K562 (cell line): ENCODE measurements at regions not wholly inside any gene's neighbourhood (a gene's known extent, or its start where the extent isn't known, plus 50 kb on each side); places are given as distances from the start of the nearest gene placed in this dataset.

ENCODE experiments used
- ATAC-seq: fragments of 200-7000 bp; cut with Tn5 transposase; 3 replicates; pipeline ENCODE4 v1.9.1; 2020; ENCODE audit warnings: moderate library complexity
- BruUV-seq: library from RNA; stranded (reverse); fragments of 400-500 nt; replicated peaks from 2 replicates; lab custom pipeline; 2021; lab: Mats Ljungman, UMichigan
- CTCF ChIA-PET: fragments of 300-600 bp; formaldehyde crosslinking; extraction: SDS; loops from one replicate; lab custom pipeline; 2021; ENCODE audit warnings: low intra/inter-chr PET ratio; lab: Yijun Ruan, JAX
- POLR2A ChIA-PET: fragments of 300-600, 350-650 bp; sonication (Branson Sonifier 250); formaldehyde crosslinking; extraction: SDS; loops from one replicate; lab custom pipeline; 2021; ENCODE audit warnings: antibody characterized with exemption, inconsistent platforms; lab: Yijun Ruan, JAX
- DNase-seq, 4 experiments: peaks; one replicate each; pipeline versions ENCODE4 v3.0.0 to v3.0.0-alpha.2; 2011 to 2018; ENCODE audit warnings: low spot score in 3 of 4, mixed read lengths in 3 of 4; ENCODE audit errors: extremely low read depth in 1 of 4
- FAIRE-seq: peaks from 2 replicates; lab custom pipeline; 2011; peaks lifted over from hg19 to GRCh38; lab: Jason Lieb, UNC
- H2AFZ ChIP-seq: 2 replicates; pipeline ENCODE4 v1.6.0; 2011; ENCODE audit warnings: low read depth, low read length, control low read depth, inconsistent platforms
- H3K27ac ChIP-seq: fragments of 200-600 bp; 3 replicates; pipeline ENCODE4 v1.8.0; 2011; ENCODE audit warnings: low read depth, mild to moderate bottlenecking, control low read depth, inconsistent platforms, low read length, moderate library complexity, mixed read lengths; ENCODE audit errors: extremely low read depth
- H3K27me3 ChIP-seq, 2 experiments: fragments of 300-600 bp in 1 of 2; 2 replicates in 1 of 2; 3 replicates in 1 of 2; pipeline versions ENCODE4 v1.6.0 to v1.8.0; 2011; ENCODE audit warnings: inconsistent platforms in 2 of 2, low read length in 2 of 2, mild to moderate bottlenecking in 1 of 2, mixed read lengths in 1 of 2, moderate library complexity in 1 of 2; ENCODE audit not compliant: control insufficient read depth in 2 of 2, insufficient read depth in 2 of 2
- H3K36me3 ChIP-seq: fragments of 300-600 bp; 3 replicates; pipeline ENCODE4 v1.8.0; 2011; ENCODE audit warnings: mild to moderate bottlenecking, low read length, inconsistent platforms; ENCODE audit not compliant: control insufficient read depth, insufficient read depth
- H3K4me1 ChIP-seq, 2 experiments: fragments of 200-600 bp in 1 of 2; replicated peaks in 1 of 2; 2 replicates in 1 of 2; 3 replicates in 1 of 2; pipeline versions ENCODE4 v1.5.1 to v1.8.0; 2011; ENCODE audit warnings: inconsistent platforms in 2 of 2, low read length in 2 of 2, mild to moderate bottlenecking in 1 of 2, mixed read lengths in 1 of 2, moderate library complexity in 1 of 2; ENCODE audit not compliant: control insufficient read depth in 2 of 2, insufficient read depth in 2 of 2
- H3K4me2 ChIP-seq: 2 replicates; pipeline ENCODE4 v1.6.1; 2011; ENCODE audit warnings: low read length, control low read depth, inconsistent platforms, mixed read lengths; ENCODE audit not compliant: insufficient read depth
- H3K4me3 ChIP-seq: fragments of 200-600 bp; sonication (generic), shearing (Covaris generic); 2 replicates; pipeline ENCODE4 v1.5.1; 2016; ENCODE audit warnings: control low read depth, inconsistent platforms
- H3K79me2 ChIP-seq: fragments of 200-600 bp; 3 replicates; pipeline ENCODE4 v1.8.0; 2011; ENCODE audit warnings: low read length, inconsistent platforms; ENCODE audit not compliant: control insufficient read depth, insufficient read depth
- H3K9ac ChIP-seq, 2 experiments: 2 replicates each; pipeline versions ENCODE4 v1.6.0 to v1.6.1; 2011; ENCODE audit warnings: low read depth in 2 of 2, low read length in 2 of 2, control low read depth in 1 of 2, inconsistent platforms in 1 of 2, mild to moderate bottlenecking in 1 of 2, mixed read lengths in 1 of 2; ENCODE audit not compliant: insufficient read depth in 1 of 2
- H3K9me1 ChIP-seq: one replicate; pipeline ENCODE4 v1.6.0; 2011; ENCODE audit warnings: inconsistent platforms, mild to moderate bottlenecking, low read length, moderate library complexity; ENCODE audit not compliant: control insufficient read depth, insufficient read depth
- H3K9me3 ChIP-seq: replicated peaks from 2 replicates; pipeline ENCODE4 v1.5.1; 2011; ENCODE audit warnings: low read depth, low read length, inconsistent platforms; ENCODE audit not compliant: control insufficient read depth, insufficient read depth
- H4K20me1 ChIP-seq: replicated peaks from 2 replicates; pipeline ENCODE4 v1.6.1; 2011; ENCODE audit warnings: low read length, inconsistent platforms, mixed read lengths; ENCODE audit not compliant: control insufficient read depth, insufficient read depth
- GABPB1 ChIP-seq: sonication (generic); formaldehyde crosslinking; IDR thresholded peaks from 2 replicates; pipeline ENCODE4 v1.8.0; 2022; ENCODE audit warnings: mild to moderate bottlenecking, missing genetic modification reagents
- POLR2G ChIP-seq: fragments of 200-400 bp; formaldehyde crosslinking; IDR thresholded peaks from 2 replicates; pipeline ENCODE4 v1.6.1; 2017; ENCODE audit warnings: low read depth, mild to moderate bottlenecking, antibody characterized with exemption, low read length, moderate library complexity
- SMC3 ChIP-seq: conservative IDR thresholded peaks from 2 replicates; pipeline ENCODE4 v1.6.1; 2011; ENCODE audit warnings: low read depth, low read length, improper control_type of control experiment; ENCODE audit not compliant: insufficient read depth
- SUPT5H ChIP-seq: fragments of 450-650 bp; IDR thresholded peaks from 2 replicates; pipeline ENCODE4 v1.6.1; 2016
- ZNF253 ChIP-seq: fragments of 250-450 bp; sonication (Bioruptor Pico); conservative IDR thresholded peaks from 2 replicates; pipeline ENCODE4 v1.6.1; 2021; ENCODE audit warnings: mild to moderate bottlenecking
- WGBS: fragments of 100-300 bp; shearing (Covaris generic); methylation state at CpG from one replicate; pipeline ENCODE4 v1.1.6; 2016; ENCODE audit warnings: low coverage, mixed read lengths; ENCODE audit not compliant: insufficient coverage; ENCODE audit errors: missing lambda C conversion rate; 5-methylcytosine and 5-hydroxymethylcytosine counted together
- in situ Hi-C: fragments of 300-500 bp; cut with MboI; formaldehyde crosslinking; loops from 4 replicates; pipeline ENCODE4 v1.15.0; 2018; ENCODE audit warnings: inconsistent platforms, mixed read lengths
- intact Hi-C: fragments of 100-400 bp; cut with micrococcal nuclease; formaldehyde crosslinking; loops from 2 replicates; pipeline ENCODE4 v1.14.2; 2022
- TF ChIP-seq, protein P1 (sequence below): fragments of 450-650 bp; IDR thresholded peaks from 2 replicates; pipeline ENCODE4 v1.6.1; 2016; ENCODE audit warnings: borderline replicate concordance

DNA sequence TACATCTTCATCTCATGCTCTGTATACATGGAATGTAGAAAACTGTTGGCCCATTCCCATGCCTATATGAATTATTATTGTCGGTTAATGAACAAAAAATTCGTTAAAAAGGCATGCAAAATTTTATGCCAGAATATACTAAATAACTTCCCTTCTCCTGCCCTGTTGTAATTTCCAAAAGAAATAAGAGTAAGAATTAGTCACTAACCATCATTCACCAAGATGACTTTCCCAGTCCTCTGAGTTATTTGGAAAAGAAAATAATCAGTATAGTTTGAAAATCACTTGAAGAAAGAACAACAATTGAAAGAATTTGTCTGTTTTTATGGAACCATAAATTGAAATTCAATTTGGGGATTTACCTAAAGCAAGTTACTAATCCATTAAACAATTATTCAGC, 1149.1 kb upstream of the RAG2 start:
- intact Hi-C loops (no loop called here), in situ Hi-C loops (no loop called here)
- Histone ChIP-seq H2AFZ (no peak overlapping the region), H3K4me3 (no peak overlapping the region), H3K27ac (no peak overlapping the region), H3K9ac (no peak overlapping the region), H3K4me2 (no peak overlapping the region), H3K36me3 (no peaks in the 10 kb centered on the region), H3K9me1 (no peaks in the 10 kb centered on the region), H3K79me2 (no peaks in the 10 kb centered on the region), H3K4me1 (no peaks in the 10 kb centered on the region), H4K20me1 (no peaks in the 10 kb centered on the region), H3K9me3 (no peaks in the 10 kb centered on the region), H3K27me3 (no peaks in the 10 kb centered on the region)
- ChIA-PET POLR2A (no interaction called here), CTCF (no interaction called here)
- TF ChIP-seq SUPT5H (no peak), POLR2G (no peak), GABPB1 (CRISPR knock-in tag) (no peak), ZNF253 (CRISPR knock-in tag) (no peak), SMC3 (no peak)
- TF ChIP-seq, protein P1, sequence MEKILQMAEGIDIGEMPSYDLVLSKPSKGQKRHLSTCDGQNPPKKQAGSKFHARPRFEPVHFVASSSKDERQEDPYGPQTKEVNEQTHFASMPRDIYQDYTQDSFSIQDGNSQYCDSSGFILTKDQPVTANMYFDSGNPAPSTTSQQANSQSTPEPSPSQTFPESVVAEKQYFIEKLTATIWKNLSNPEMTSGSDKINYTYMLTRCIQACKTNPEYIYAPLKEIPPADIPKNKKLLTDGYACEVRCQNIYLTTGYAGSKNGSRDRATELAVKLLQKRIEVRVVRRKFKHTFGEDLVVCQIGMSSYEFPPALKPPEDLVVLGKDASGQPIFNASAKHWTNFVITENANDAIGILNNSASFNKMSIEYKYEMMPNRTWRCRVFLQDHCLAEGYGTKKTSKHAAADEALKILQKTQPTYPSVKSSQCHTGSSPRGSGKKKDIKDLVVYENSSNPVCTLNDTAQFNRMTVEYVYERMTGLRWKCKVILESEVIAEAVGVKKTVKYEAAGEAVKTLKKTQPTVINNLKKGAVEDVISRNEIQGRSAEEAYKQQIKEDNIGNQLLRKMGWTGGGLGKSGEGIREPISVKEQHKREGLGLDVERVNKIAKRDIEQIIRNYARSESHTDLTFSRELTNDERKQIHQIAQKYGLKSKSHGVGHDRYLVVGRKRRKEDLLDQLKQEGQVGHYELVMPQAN = no peak
- 0% methylated on average over 2 of the region's 2 CpGs for WGBS
- no peak for FAIRE-seq
- no TSS peak for BruUV-seq
- ATAC-seq = no peak
- no peak for DNase-seq
